HG03354 (cell line): ENCODE measurements at regions not wholly inside any gene's neighbourhood (a gene's known extent, or its start where the extent isn't known, plus 50 kb on each side); places are given as distances from the start of the nearest gene placed in this dataset.
"Not testable (repeated sequence)": the region's sequence is repeated elsewhere in the genome, so short reads cannot be mapped to it uniquely, and the experiment has no call there.

Experiments
- ATAC-seq: cut with Tn5 transposase; IDR thresholded peaks from one replicate; pipeline ENCODE4 v1.9.1; 2021; ENCODE audit warnings: mild to moderate bottlenecking; ENCODE audit not compliant: unreplicated experiment, poor library complexity, severe bottlenecking

DNA sequence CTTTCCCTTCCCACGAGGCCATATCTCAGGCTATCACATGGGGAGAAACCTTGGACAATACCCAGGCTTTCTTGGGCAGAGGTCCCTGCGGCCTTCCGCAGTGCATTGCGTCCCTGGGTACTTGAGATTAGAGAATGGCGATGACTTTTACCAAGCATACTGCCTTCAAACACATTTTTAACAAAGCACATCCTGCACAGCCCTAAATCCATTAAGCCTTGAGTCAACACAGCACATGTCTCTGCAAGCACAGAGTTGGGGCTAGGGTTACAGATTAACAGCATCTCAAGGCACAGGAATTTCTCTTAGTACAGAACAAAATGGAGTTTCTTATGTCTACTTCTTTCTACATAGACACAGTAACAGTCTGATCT is 494.2 kb downstream of the IGSF11 start:
- ATAC-seq = not testable (repeated sequence)

DNA sequence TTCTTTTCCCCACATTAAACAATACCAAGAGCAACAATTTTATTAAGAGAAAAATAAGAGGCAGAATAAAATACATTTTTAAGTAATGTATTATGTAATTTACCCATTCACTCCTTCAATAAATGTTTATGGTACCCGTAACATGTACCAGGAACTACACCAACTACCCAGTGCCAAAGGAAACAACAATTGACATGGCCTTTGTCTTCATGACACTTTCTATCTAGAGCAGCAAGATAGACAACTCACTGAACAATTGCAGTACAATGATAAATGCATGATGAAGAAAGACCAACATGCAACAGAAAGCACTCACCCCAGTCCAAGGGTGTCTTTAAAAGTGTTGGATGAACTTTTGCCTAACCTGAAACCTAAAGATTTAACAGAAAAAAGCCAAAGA is 493.8 kb downstream of the IGSF11 start:
- no peak for ATAC-seq

DNA sequence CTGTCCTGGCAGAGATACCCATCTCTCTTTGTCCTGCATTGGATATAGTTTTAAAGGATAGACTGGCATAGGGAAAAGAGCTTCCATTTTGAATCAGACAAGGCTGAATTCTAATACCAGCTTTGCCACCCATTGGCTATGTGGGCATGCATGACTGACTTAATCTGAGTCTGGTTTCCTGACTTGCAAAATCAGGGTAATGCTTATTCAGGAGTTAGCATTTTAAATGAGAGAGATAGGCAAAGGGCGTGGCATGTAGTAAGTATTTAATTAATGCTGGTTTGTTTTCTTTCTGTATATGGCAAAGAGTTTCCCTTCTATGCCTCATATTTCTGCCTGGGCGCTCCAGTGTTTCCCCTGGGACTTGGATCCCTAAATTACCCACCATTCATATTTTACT is 492.9 kb downstream of the IGSF11 start:
- ATAC-seq = no peak

DNA sequence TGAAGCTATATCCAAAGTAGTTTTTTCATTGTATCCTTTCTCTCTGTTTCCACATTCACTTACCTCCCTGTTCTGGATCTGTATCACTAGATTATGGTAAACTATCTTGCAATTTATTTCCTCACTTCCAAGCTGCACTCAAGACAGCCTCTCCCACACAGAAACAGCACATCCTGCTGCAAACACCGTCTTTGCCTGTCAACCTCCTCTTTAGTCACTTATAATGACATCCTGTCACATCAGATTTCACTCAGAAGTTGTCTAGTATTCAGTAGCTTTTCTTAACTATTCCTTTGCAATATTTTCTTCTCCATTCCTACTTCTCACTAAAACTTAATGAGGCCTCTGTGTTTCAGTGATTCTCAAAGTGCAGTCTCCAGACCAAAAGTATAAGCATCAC is 490.8 kb downstream of the IGSF11 start:
- no peak for ATAC-seq

DNA sequence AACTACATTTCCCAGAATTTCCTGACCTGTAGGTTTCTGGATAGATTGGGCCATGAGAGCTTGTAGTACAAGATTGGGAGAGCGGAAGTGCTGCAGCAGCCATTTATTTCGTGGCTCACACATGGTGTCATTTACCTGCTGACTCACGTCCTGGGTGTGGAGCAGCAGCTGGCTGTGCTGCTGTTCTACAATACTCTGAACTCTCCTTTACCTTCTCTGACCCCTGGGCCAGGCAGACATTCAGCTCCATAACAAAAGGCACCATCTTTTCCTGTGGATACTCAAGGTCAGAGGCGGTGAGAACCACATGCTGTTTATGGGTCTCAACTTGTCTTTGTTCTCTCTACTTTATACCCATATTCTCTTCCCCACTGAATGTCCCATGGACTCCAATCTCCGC is 490.2 kb downstream of the IGSF11 start:
- no peak for ATAC-seq

DNA sequence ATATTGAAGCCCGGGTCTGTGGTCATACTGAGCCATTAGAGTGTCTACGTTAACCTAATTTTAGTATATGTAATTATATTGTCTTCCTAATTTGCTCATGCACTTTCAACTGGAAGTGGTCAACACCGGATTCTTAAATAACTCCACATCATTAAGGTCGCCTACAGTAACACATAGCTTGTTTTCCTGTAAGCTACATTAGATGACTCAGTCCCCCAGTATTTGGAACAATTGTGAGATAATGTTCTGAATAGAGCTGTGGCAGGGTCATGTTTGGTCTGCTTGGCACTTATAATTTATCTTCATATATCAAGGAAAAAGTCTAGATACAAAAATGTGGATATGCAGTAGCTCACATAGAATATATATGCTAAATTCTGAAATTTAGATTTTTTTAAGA is 486.2 kb downstream of the IGSF11 start:
- ATAC-seq = no peak

DNA sequence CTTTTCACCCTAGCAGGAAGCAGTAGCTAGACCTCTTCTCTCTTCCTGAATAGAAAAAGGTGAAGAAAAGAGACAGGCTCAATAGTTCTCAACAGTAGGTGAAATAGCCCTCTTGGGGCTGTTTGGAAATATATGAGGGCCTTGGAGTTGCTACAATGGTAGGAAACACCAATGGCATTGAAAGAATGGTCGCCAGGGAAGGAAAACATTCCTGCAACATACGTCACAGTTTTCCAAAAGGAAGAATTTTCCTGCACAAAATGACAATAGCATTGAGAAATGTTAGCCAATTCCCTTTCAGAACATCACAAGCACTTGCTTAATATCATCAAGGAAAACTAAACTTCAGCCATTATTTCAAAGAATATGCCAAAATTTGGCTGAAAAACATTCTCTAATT is 484.5 kb downstream of the IGSF11 start:
- ATAC-seq = no peak

DNA sequence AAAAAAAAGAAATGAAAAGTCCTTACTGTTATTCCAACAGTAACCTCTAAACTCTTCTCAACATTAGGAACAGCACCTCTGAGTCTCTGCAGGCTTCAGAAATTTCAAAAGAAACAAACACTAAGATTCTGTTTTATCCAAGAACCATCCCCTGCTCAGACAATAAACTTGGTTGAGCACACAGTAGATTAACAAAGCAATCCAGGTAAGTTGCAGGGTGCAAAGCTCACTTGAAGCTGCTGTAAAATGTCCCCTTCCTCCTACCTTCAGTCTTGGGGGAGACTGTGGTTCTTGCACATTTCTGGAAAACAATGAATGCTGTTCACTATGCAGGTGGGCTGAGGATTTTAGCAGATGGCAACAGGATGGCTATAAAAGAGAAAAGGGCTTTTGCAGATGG is 484.1 kb downstream of the IGSF11 start:
- ATAC-seq = no peak

DNA sequence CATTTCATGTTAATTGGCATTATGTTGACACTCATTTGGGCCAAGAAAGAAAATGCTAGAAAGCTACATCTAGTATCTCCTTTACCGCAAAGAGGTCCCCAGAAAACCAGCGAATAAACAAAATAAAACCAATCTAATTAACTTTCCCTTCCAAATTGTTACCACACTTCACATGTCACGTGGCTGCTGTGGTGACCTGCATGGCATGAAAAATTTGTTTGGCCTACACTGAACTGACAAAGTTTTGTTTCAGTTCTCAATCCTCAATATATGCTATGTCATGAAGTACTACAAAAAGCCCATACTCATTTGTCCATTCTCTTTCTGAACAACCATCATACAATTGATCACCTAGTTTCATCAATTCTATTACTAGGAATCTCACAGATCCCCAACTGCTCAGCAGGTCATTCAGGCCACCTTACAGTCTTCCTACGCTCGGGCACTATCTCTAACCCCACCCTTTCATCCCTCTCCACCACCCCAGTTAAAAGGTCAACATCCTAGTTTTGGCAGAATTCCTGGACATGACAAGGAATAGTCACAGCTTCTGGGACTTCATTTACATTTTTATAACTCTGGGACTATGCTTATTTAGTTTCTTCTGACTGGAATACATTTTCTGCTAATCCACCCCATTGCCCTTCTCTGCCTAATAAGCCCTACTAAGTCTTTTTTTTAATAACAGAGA is 480.4 kb downstream of the IGSF11 start:
- no peak for ATAC-seq

DNA sequence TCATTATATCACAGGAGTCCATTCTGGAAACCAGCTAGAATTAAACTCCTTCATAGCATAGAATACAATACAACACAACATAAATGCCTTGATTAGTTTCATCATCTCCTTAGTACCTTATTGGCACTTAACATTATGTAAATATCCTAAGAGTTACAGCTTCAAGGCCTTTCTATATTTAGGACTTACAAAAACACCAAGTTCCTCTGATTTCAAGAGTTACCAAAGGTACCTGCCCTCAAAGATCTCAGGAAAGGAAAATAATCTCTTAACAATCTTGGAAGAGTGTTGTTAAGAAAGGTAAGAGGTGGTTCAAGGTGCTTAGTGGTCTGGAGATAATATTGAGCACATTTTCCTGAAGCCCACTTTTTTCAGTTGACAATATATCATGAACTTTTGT is 477.7 kb downstream of the IGSF11 start:
- ATAC-seq = no peak

DNA sequence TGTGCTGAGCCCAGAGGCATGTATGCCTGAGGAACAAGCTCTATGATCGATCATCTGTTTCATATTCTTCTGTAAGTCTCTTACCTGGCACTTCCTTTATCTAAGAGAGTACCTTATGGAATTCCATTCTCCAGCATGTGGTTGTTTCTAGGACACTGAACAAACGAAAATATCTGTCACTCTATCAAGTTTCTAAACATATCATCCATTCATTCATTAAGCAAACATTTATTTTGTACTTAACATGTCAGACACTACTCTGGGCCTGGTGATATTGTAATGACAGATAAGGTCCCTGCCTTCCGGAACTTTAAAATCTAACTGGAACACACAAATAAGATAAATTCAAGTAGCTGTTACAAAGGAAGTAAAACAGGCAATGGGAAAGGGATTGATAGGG is 477.1 kb downstream of the IGSF11 start:
- ATAC-seq = no peak

DNA sequence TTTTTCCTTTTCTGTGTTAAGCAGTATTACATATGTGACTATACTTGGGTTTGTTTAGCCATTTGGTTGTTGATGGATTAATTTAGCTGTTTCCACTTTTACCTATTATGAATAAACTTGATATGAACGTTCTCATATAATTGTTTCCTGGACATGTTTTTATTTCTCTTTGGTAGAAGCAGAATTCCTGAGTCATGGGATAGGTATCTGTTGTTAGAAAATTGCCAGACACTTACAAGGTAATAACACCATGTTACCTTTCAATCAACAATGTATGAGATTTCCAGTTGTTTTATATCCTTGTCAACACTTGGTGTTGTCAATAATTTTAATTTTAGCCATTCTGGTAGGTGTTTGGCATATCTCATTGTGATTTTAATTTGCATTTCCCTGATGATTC is 475.4 kb downstream of the IGSF11 start:
- ATAC-seq = no peak

DNA sequence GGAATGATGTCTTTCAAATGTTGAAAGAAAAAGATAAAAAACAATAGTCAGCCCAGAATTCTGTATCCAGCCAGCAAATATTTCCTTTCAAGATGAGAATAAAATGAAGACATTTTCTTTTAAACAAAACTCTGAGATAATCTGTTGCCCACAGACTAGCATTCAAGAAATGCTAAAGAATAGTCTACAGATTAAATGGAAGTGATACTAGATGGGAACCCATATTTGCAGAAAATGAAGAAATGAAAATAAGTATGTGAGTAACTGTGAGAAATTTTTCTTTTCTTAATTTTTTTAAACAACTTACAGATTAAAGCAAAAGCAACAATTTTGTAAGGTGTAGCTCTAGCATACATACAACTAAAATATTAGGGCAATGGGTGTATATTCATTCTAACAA is 469.8 kb downstream of the IGSF11 start:
- no peak for ATAC-seq

DNA sequence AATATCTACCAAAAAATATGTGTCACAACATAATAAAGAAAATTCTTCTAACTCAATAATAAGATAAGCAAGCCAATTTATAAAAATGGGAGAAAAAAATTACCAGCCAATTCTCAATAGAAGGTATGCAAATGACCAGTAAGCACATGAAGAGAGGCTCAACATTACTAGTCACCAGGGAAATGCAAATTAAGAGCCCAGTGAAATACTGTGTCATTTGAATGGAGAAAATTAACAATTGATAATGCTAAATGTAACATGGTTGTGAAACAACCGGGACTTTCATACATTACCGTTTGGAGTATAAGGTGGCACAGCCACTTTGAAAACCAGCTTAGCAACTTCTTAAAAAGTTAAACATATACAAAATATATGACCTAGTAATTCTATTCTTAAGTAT is 460.7 kb downstream of the IGSF11 start:
- no peak for ATAC-seq

DNA sequence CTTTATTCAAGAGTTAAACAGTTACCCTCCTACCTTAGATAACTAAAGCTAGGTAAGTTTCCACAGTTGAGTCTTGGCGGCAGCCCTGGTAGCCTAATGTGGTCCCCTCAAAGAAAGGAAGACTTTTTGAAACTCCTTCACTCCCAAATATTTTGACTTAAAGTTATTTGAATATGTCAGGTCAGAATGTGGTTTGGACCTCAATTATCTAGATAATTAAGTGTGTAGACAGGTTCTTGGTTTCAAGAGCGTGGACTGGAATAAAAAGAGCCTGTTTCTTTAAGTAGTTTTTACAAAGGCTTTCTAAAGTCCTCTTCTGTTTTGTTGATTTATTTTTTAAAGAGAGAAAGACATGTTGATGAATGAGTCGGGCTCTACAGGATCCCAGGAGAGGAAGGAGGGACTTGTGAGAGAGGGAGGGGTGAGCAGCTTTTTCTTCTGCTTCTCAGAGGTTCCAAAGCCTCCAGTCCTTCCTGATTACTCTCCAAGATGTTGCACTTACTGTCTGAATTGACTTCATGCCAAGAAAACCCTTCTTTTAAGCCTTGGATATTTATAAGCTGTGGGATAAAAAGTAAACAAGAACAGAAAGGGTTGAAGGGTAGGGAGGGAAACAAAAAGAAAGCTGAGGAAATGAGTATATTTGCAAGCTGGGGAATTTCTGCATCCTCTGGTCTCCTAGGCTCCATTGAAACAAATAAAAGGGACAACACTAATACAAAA is 457.4 kb downstream of the IGSF11 start:
- ATAC-seq = no peak

DNA sequence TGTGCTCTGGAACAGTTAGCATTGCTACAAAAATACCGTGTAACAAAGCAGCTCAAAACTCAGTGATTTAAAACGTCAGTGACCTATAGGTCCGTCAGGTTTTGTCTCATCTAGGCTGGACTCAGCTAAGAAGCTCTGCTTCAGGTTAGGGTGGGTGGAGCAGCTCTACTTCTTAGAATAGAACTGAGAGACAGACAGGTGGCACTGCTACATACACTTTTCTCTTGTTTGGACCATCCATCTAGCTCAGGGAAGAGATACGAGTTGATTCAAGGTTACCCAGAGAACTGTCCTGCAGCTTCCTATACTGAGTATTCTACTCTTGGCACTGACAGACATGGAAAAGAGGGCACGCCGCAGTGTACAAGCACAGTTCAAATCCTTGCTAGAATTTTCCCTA is 456.1 kb downstream of the IGSF11 start:
- ATAC-seq = no peak

DNA sequence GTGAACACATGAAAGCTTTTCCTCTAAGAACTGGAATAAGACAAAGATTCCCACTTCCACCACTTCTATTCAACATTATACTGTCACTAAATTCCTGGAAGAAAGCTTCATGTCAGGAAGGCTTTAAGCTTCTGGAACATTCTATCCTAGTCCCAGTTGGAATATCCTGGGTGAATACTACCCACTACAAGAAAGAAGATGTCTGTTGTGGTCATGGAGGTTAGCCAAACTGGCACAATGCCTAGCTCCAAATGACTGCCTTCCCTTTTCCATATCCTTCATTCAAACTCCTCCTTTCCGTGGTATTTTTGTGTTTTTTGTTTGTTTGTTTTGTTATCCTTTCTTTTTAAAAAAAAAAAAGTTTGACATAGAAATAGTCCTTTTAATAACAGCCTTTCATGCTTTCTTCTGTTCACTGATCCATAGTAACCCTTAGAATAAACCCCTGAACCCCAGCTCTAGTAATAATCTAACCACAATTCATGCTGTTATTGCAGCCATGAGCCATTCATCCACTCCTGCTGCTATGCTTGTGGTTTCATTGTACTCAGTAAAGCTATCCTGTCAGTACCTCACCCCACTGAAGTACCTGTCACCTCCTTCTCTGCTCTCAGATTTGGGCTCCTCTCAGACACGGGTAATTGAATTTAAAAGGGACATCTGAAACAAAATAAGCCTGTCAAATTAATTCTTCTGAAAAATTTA is 447.5 kb downstream of the IGSF11 start:
- ATAC-seq = no peak

DNA sequence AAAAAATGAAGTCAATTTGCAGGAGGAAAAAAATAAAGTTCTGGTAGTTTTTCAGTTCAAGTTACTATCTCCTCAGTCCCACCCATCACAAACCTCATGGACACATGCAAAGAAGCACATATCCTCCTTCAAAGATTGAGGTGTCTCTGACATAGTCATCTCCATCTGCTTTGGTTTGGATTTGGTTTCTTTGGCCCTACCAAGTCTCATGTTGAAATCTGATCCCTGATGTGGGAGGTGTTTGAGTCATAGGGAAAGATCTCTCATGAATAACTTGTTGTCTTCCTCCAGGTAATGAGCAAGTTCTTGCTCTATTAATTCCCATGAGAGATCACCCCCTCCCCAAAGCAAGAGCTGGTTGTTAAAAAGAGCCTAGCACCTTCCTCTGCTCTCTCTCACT is 446.8 kb downstream of the IGSF11 start:
- ATAC-seq = no peak

DNA sequence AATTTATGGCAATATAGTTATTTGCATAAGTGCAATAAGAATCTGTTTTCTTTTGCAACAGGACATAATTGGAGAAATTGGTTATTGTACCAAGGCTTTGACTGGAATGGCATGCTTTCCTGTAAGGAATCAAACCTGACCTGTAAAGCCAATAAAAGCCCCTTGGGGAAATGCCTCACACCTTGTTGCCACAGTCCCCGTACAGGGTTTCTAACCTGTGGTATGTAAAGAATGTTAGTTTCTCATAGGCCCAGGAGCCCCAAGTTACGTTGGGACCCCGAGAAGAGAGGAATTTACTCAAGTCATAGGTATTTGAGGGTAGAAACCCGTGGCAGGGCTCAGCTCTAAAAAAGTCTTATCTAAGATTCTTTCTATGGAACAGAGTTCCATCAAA is 441.4 kb downstream of the IGSF11 start:
- no peak for ATAC-seq

DNA sequence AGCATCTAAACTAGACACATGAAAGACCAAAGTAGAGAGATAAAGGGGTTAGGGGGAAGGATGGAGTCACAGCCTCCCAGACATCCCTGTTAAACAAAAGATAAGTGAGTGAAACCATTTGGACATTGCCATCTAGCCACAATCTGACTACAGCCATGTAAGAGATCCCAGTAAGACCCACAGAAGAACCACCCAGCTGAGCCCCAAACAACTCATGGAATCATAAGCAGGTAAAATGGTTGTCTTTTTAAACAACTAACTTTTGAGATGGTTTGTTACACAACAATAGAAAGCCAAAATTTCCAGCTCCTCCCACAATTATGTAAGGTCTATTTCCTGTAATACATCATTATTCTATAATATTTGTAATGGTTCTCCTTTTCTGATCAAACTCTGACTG is 437.5 kb downstream of the IGSF11 start:
- ATAC-seq = no peak
